ENCODE measurements at regions not wholly inside any gene's neighbourhood (a gene's known extent, or its start where the extent isn't known, plus 50 kb on each side); places are given as distances from the start of the nearest gene placed in this dataset.

- no peak for DNase-seq (ENCODE audit: low read depth)
Measured at GRCh38 chr10:88083597-88083989, 220.2 kb downstream of the PTEN start.

GRCh38 chr10:88086187-88086960 lies 222.9 kb downstream of the PTEN start:
- DNase-seq (ENCODE audit: low read depth) = no peak

GRCh38 chr10:88088441-88089340 lies 225.3 kb downstream of the PTEN start:
- DNase-seq (ENCODE audit: low read depth) = no peak

GRCh38 chr10:88089498-88089897 lies 226.1 kb downstream of the PTEN start:
- no peak for DNase-seq (ENCODE audit: low read depth)

GRCh38 chr10:88090568-88091214 lies 227.3 kb downstream of the PTEN start:
- DNase-seq (ENCODE audit: low read depth) = no peak

GRCh38 chr10:88091490-88092061 lies 228.2 kb downstream of the PTEN start:
- peak; percentile 49 for DNase-seq (ENCODE audit: low read depth)

- no peak for DNase-seq (ENCODE audit: low read depth)
Measured at GRCh38 chr10:88092265-88092664, 228.8 kb downstream of the PTEN start.

- DNase-seq (ENCODE audit: low read depth) = no peak
Measured at GRCh38 chr10:88092973-88093372, 229.5 kb downstream of the PTEN start.

DNA sequence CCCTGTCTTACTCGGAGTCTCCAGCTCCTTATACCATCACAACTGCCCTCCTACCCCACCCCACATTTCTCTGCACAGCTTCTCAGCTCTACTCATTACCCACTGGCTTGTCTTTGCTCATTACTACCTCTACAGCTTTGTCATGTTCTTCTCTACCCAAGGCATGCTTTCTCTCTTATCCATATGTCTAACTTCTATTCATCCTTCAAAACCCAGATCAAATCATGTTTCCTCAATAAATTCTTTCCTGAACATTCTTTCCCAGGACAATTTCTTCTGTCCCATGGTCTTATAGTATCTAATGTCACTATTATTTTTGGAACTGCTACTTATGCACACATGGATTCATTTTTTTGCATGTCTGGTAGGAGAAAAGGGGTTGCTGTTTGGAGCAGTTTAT lies 231.4 kb downstream of the PTEN start:
- DNase-seq (ENCODE audit: low read depth) = no peak

DNA sequence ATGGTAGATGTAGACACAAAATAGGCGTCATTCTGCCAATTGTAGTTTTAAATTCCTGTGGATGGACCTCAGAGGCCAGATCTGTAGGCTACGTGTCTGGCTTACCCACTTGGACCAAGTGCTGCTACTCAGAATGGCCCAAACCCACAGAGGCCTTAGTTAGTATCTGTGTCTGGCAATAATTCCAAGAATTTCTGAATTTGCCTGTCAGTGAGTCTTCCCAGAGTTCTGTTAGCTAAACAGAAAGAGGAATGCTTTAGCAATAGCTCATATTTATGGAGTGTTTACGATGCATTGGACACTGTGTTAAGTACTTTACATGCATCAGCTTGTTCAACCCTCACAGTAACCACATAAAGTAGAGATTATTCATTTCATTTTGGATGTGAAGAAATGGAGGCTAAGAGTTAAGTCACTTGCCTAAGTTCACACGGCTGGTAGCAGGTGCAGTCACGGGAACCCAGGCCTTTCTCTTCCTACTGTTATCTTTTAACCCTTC lies 231.8 kb downstream of the PTEN start:
- DNase-seq (ENCODE audit: low read depth) = no peak

DNA sequence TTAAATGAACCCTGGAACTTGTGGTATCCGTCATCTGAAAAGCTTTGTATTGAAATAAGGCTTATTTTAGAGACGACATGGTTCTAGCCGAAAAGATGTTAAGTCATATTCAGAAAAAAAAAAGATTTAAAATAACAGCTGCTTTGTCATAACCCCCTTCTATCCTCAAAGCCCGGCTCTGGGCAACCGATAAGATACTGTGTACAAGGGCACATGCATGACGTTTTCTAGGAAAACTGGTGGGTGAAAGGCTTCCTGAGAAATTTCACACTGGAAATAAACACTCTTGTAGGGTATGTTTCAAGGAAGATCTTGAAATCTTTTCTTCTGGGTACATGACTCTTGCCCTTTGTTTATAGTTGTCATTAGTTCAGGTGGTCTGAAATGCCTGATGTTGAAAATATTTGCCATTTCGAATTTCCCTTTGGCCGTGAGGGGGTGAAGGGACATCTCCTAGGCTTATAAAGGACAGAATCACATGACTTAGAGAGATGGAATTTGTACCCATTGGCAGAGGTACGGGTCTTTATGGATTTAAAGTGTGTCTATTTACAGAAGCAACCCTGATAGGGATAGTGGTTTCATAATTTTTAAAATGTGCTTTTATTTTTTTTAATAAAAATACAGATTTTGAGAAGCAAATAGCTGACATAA lies 232.5 kb downstream of the PTEN start:
- DNase-seq (ENCODE audit: low read depth) = no peak

DNA sequence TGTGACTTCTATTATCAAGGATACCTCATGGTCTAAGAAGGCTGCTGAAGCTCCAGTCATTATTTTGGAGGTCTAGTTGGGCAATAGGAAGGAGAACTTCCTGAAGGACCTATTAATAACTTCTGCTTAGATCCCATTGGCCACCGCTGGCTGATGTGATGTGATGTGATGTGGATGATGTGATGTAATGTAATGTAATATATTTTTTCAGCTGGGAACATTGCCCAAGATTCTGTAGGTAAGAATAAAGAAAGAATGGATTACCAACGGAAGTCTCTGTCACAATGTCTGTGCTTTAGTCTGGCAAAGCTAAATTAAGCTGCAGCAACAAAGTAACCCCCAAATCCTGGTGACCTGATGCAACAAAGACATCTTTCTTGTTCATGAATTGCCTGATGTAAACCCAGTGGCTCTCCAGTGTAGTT lies 233.7 kb downstream of the PTEN start:
- no peak for DNase-seq (ENCODE audit: low read depth)

DNA sequence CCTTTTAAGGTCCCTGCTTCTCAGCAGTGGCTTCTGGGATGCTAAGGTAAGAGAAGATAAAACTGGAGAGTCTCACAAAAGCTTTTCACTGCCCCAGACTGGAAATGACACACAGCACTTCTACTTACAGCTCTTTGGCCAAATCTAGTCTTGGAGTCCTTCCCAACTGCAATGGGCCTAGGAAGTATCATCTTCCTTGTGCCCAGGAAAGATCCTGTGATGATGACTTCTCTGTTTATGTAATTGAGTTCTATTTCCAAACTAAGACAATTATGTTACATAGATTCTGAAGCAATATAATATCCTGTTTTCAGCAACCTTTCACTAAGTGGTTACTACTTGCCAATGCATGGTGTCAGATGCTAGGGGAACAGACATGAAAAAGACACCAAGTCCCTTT lies 234.1 kb downstream of the PTEN start:
- DNase-seq (ENCODE audit: low read depth) = no peak

GRCh38 chr10:88100281-88100680 lies 236.9 kb downstream of the PTEN start:
- no peak for DNase-seq (ENCODE audit: low read depth)

DNA sequence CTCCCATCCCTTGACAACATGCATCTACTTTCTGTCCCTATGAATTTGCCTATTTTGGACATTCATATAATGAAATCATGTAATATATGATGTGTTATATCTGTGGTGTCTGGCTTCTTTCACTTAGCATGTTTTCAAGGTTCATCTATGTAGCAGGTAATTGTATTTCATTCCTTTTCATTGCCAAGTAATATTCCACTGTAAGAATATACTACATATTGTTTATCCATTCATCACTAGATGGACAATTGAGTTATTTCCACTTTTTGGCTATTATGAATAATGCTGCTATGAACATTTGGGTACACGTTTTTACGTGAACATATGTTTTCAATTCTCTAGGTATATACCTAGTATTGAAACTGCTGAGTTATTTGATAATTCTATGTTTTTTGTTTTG lies 238.2 kb downstream of the PTEN start:
- no peak for DNase-seq (ENCODE audit: low read depth)

DNA sequence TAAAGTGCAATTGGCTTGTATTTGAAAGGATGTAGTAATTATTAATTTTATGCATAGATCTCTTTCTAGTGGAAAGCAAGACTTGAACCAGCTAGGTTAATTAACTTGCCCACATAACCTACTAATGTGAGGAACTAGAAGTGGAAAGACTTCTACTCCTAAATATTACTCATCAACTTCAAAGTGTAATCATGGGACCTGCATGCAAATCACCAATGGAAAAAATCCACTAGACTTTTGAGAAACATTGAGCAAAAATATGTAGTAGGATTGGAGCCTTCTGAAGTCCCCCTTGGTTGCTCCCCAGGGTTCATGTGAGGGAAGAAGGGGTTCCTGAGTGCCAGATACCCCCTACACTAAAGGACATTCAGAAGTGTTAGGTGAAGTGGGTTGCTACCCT lies 240.2 kb downstream of the PTEN start:
- DNase-seq (ENCODE audit: low read depth) = no peak

DNA sequence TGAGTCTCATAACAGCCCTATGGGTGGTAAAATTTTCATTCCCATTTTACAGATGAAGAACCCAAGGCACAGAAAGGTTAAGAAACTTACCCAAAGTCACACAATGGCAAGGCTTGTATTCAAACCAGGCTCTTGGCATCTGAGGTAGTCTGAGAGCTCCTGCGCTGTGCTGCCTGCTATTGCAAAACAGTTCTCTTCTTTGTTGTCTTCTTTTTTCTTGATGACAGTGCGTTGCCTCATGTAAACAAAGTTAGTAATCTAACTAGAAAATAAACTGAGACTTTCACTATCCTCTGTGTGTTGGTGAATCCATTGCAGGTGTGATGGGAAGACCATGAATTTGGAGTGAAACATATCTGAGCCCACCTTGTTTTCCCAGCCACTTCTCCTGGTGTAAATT lies 240.8 kb downstream of the PTEN start:
- DNase-seq (ENCODE audit: low read depth) = no peak

GRCh38 chr10:88106366-88106765 lies 242.9 kb downstream of the PTEN start:
- no peak for DNase-seq (ENCODE audit: low read depth)

DNA sequence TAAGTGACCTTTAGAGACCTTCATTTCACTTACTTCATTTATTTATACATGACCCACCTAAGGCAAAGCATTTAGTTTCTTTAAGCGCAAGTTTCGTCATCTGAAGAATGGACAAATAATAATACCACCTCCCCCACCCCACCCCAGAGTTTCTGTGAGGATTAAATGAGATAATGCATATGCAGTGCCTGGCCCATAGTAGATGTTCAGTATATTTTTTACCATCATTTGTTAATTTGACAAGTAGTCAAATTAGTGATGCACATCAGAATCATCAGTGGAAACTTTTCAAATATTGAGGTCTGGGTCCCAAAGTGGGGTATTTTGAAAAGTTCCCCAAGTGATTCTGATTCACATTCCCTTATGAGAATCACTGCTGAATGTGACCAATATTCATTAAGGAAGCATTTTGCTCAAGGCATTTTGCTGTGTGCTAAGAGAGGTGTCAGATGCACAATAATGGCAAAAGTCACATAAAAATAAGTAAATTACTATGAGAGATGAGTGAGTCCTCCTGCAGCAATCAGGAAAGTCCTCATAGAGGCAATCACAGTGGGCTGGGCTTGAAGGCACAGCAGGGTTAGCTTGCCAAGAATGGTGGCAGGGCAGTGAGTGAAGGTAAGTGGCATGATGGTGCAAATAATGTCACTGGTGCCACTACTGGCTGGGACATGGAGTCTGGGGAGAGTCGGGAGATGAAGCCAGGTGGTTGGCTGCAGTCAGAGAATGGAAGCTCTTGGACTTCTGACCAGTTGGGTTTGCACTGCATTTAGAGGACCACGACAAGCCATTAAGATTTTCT lies 244.1 kb downstream of the PTEN start:
- no peak for DNase-seq (ENCODE audit: low read depth)

DNA sequence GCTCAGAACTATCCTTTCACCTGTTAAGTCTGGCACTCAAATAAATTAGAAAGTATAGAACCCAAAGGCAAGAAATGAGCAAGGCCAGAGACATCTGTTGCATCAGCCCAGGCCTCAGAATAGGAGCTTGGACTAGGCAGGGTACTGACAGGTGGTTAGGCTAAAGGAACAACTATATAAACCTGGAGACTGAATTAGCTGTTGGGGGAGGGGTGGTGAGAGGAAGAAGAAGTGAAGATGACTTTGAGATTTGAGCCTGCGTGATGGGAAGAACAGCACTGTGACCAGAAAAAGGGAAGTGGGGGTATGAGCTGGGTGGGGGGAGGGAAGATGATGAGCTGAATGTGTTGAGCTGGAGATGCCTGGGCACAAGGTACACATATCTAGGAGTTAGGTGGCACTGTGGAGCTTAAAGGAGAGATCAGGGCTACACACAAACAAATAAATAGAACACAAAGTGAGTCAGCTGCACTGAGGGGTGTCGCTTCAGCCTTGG lies 244.7 kb downstream of the PTEN start:
- no peak for DNase-seq (ENCODE audit: low read depth)

DNA sequence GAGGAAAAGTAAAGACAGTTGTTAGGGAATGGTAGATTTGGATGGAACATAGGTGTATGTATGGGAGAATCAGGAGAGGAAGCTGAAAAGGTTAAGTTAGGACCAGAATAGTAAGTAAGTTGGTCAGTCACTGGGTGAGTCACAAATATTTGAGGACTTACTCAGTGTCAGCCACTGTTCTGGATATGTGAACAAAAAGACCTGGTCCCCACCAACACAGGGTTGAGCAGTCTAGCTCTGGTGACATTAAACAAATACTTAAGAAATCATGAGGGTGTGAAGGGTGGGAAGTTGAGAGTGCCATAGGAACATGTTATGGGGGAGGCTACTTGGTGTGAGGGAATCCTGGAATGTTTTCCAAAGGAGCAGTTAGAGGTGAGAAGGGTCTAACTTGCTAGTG lies 246.9 kb downstream of the PTEN start:
- no peak for DNase-seq (ENCODE audit: low read depth)

Measured in stimulated activated CD4-positive, alpha-beta T cell treated with anti-CD3 and anti-CD28 coated beads, Interleukin-2, amount 100 ng/mL, for 4 hours (primary cell).